AG20443 (cell line): ENCODE measurements at regions not wholly inside any gene's neighbourhood (a gene's known extent, or its start where the extent isn't known, plus 50 kb on each side); places are given as distances from the start of the nearest gene placed in this dataset.
"Not testable (repeated sequence)": the region's sequence is repeated elsewhere in the genome, so short reads cannot be mapped to it uniquely, and the experiment has no call there.

Experiments used
- DNase-seq: peaks from one replicate; pipeline ENCODE4 v3.0.0; 2012; ENCODE audit warnings: low spot score, mixed read lengths

GRCh38 chr7:118418433-118418832 lies 193.9 kb downstream of the ANKRD7 start:
- no peak for DNase-seq

GRCh38 chr7:118420888-118421287 lies 196.4 kb downstream of the ANKRD7 start:
- no peak for DNase-seq

GRCh38 chr7:118429141-118429540 lies 204.6 kb downstream of the ANKRD7 start:
- DNase-seq = no peak

GRCh38 chr7:118436663-118437062 lies 212.2 kb downstream of the ANKRD7 start:
- no peak for DNase-seq

- DNase-seq = not testable (repeated sequence)
These were observed 224.5 kb downstream of the ANKRD7 start for GRCh38 chr7:118449030-118449429.

GRCh38 chr7:118449797-118450567 lies 225.5 kb downstream of the ANKRD7 start:
- no peak for DNase-seq

- no peak for DNase-seq
These were observed 227.6 kb downstream of the ANKRD7 start for GRCh38 chr7:118452128-118452527.

GRCh38 chr7:118467381-118467780 lies 242.9 kb downstream of the ANKRD7 start:
- DNase-seq = no peak

GRCh38 chr7:118472581-118472980 lies 248.1 kb downstream of the ANKRD7 start:
- DNase-seq = no peak

GRCh38 chr7:118473271-118473670 lies 248.8 kb downstream of the ANKRD7 start:
- DNase-seq = no peak

GRCh38 chr7:118476036-118476435 lies 251.5 kb downstream of the ANKRD7 start:
- no peak for DNase-seq

- DNase-seq = no peak
These were observed 252.5 kb downstream of the ANKRD7 start for GRCh38 chr7:118477036-118477435.

GRCh38 chr7:118478236-118478635 lies 253.7 kb downstream of the ANKRD7 start:
- DNase-seq = no peak

GRCh38 chr7:118478931-118479330 lies 254.4 kb downstream of the ANKRD7 start:
- DNase-seq = no peak

GRCh38 chr7:118492466-118492865 lies 268.0 kb downstream of the ANKRD7 start:
- DNase-seq = no peak

- no peak for DNase-seq
These were observed 271.7 kb downstream of the ANKRD7 start for GRCh38 chr7:118496138-118496644.

GRCh38 chr7:118502235-118502634 lies 277.7 kb downstream of the ANKRD7 start:
- DNase-seq = no peak

- no peak for DNase-seq
These were observed 286.6 kb downstream of the ANKRD7 start for GRCh38 chr7:118511146-118511545.

- no peak for DNase-seq
These were observed 292.8 kb downstream of the ANKRD7 start for GRCh38 chr7:118517275-118517674.

GRCh38 chr7:118525020-118525419 lies 300.5 kb downstream of the ANKRD7 start:
- DNase-seq = no peak

GRCh38 chr7:118531566-118531965 lies 307.1 kb downstream of the ANKRD7 start:
- no peak for DNase-seq

GRCh38 chr7:118559207-118559606 lies 334.7 kb downstream of the ANKRD7 start:
- DNase-seq = no peak

- no peak for DNase-seq
These were observed 338.8 kb downstream of the ANKRD7 start for GRCh38 chr7:118563311-118563710.

GRCh38 chr7:118572604-118573003 lies 348.1 kb downstream of the ANKRD7 start:
- no peak for DNase-seq
